ENCODE measurements at regions not wholly inside any gene's neighbourhood (a gene's known extent, or its start where the extent isn't known, plus 50 kb on each side); places are given as distances from the start of the nearest gene placed in this dataset.

- TF ChIP-seq, protein P1, sequence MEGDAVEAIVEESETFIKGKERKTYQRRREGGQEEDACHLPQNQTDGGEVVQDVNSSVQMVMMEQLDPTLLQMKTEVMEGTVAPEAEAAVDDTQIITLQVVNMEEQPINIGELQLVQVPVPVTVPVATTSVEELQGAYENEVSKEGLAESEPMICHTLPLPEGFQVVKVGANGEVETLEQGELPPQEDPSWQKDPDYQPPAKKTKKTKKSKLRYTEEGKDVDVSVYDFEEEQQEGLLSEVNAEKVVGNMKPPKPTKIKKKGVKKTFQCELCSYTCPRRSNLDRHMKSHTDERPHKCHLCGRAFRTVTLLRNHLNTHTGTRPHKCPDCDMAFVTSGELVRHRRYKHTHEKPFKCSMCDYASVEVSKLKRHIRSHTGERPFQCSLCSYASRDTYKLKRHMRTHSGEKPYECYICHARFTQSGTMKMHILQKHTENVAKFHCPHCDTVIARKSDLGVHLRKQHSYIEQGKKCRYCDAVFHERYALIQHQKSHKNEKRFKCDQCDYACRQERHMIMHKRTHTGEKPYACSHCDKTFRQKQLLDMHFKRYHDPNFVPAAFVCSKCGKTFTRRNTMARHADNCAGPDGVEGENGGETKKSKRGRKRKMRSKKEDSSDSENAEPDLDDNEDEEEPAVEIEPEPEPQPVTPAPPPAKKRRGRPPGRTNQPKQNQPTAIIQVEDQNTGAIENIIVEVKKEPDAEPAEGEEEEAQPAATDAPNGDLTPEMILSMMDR (IDR thresholded peaks at IDR 0.05): no peak
- no peak for TF ChIP-seq EP300 (IDR thresholded peaks at IDR 0.05)
These were observed 83.5 kb downstream of the ELAPOR2 start for GRCh38 chr7:86975914-86976313.

Data from stomach (tissue), 4 donors.